IPS-20b (cell line): ENCODE measurements at regions not wholly inside any gene's neighbourhood (a gene's known extent, or its start where the extent isn't known, plus 50 kb on each side); places are given as distances from the start of the nearest gene placed in this dataset.

Experiments used
- H3K27ac ChIP-seq: one replicate; pipeline ENCODE4 v1.5.1; 2013; ENCODE audit warnings: low read length
- H3K27me3 ChIP-seq: 2 replicates; pipeline ENCODE4 v1.6.1; 2013; ENCODE audit warnings: mild to moderate bottlenecking, low read length, inconsistent platforms; ENCODE audit not compliant: insufficient read depth
- H3K36me3 ChIP-seq: 2 replicates; pipeline ENCODE4 v1.6.1; 2013; ENCODE audit warnings: low read depth, mild to moderate bottlenecking, inconsistent platforms, low read length, moderate library complexity; ENCODE audit not compliant: insufficient read depth
- H3K4me1 ChIP-seq: 2 replicates; pipeline ENCODE4 v1.6.1; 2013; ENCODE audit warnings: mild to moderate bottlenecking, control low read depth, inconsistent platforms, low read length, moderate library complexity; ENCODE audit not compliant: insufficient read depth
- H3K4me3 ChIP-seq: 2 replicates; pipeline ENCODE4 v1.5.1; 2013; ENCODE audit warnings: mild to moderate bottlenecking, low read length, inconsistent platforms
- H3K9ac ChIP-seq: 2 replicates; pipeline ENCODE4 v1.6.1; 2013; ENCODE audit warnings: low read depth, mild to moderate bottlenecking, inconsistent platforms, low read length, moderate library complexity
- H3K9me3 ChIP-seq: 2 replicates; pipeline ENCODE4 v1.6.1; 2013; ENCODE audit warnings: mild to moderate bottlenecking, low read depth, low read length, inconsistent platforms; ENCODE audit not compliant: insufficient read depth

GRCh38 chr2:16073921-16074425, 133.6 kb downstream of the MYCN start:
- Histone ChIP-seq H3K36me3 (no peaks in the 10 kb centered on the region), H3K27me3 (no peaks in the 10 kb centered on the region), H3K4me1 (peaks cover 3% of the 10 kb centered on the region; the same call in 1 of the 2 replicates), H3K9ac (no peak overlapping the region), H3K4me3 (no peak overlapping the region), H3K27ac (no peak overlapping the region), H3K9me3 (no peaks in the 10 kb centered on the region)

GRCh38 chr2:16073471-16073870, 133.1 kb downstream of the MYCN start:
- no peak overlapping the region for H3K9ac ChIP-seq
- no peak overlapping the region for H3K4me3 ChIP-seq
- H3K9me3 ChIP-seq: no peaks in the 10 kb centered on the region
- H3K36me3 ChIP-seq: no peaks in the 10 kb centered on the region
- peaks cover 3% of the 10 kb centered on the region; the same call in 1 of the 2 replicates for H3K4me1 ChIP-seq
- H3K27me3 ChIP-seq: no peaks in the 10 kb centered on the region
- no peak overlapping the region for H3K27ac ChIP-seq

- no peak overlapping the region for H3K9ac ChIP-seq
- no peak overlapping the region for H3K27ac ChIP-seq
- no peaks in the 10 kb centered on the region for H3K27me3 ChIP-seq
- H3K4me3 ChIP-seq: no peak overlapping the region
- no peaks in the 10 kb centered on the region for H3K36me3 ChIP-seq
- peaks cover 3% of the 10 kb centered on the region; the same call in 1 of the 2 replicates for H3K4me1 ChIP-seq
- H3K9me3 ChIP-seq: no peaks in the 10 kb centered on the region
Observed at GRCh38 chr2:16072638-16073290, 132.4 kb downstream of the MYCN start.

- H3K27me3 ChIP-seq: no peaks in the 10 kb centered on the region
- no peak overlapping the region for H3K4me3 ChIP-seq
- H3K4me1 ChIP-seq: peaks cover 3% of the 10 kb centered on the region; the same call in 1 of the 2 replicates
- H3K9me3 ChIP-seq: no peaks in the 10 kb centered on the region
- H3K27ac ChIP-seq: no peak overlapping the region
- no peaks in the 10 kb centered on the region for H3K36me3 ChIP-seq
- no peak overlapping the region for H3K9ac ChIP-seq
Observed at GRCh38 chr2:16071865-16072637, 131.7 kb downstream of the MYCN start.

GRCh38 chr2:16071039-16071864, 130.9 kb downstream of the MYCN start:
- Histone ChIP-seq H3K36me3 (no peaks in the 10 kb centered on the region), H3K27me3 (no peaks in the 10 kb centered on the region), H3K4me1 (peaks cover 3% of the 10 kb centered on the region; the same call in 1 of the 2 replicates), H3K4me3 (no peak overlapping the region), H3K9me3 (no peaks in the 10 kb centered on the region), H3K9ac (no peak overlapping the region), H3K27ac (no peak overlapping the region)

GRCh38 chr2:16070648-16070971, 130.3 kb downstream of the MYCN start:
- no peaks in the 10 kb centered on the region for H3K9me3 ChIP-seq
- no peak overlapping the region for H3K27ac ChIP-seq
- H3K27me3 ChIP-seq: no peaks in the 10 kb centered on the region
- H3K4me3 ChIP-seq: no peak overlapping the region
- H3K36me3 ChIP-seq: no peaks in the 10 kb centered on the region
- peaks cover 3% of the 10 kb centered on the region; the same call in 1 of the 2 replicates for H3K4me1 ChIP-seq
- H3K9ac ChIP-seq: no peak overlapping the region

GRCh38 chr2:16069933-16070647, 129.7 kb downstream of the MYCN start:
- Histone ChIP-seq H3K4me1 (peaks cover 3% of the 10 kb centered on the region; the same call in 1 of the 2 replicates), H3K27me3 (no peaks in the 10 kb centered on the region), H3K36me3 (no peaks in the 10 kb centered on the region), H3K9ac (no peak overlapping the region), H3K27ac (no peak overlapping the region), H3K4me3 (no peak overlapping the region), H3K9me3 (no peaks in the 10 kb centered on the region)

GRCh38 chr2:16069663-16069932, 129.2 kb downstream of the MYCN start:
- Histone ChIP-seq H3K36me3 (no peaks in the 10 kb centered on the region), H3K9me3 (peaks cover 5% of the 10 kb centered on the region; the same call in 1 of the 2 replicates), H3K27me3 (no peaks in the 10 kb centered on the region), H3K4me3 (no peak overlapping the region), H3K4me1 (peaks cover 3% of the 10 kb centered on the region; the same call in 1 of the 2 replicates), H3K9ac (no peak overlapping the region), H3K27ac (no peak overlapping the region)

- Histone ChIP-seq H3K36me3 (no peaks in the 10 kb centered on the region), H3K4me3 (no peak overlapping the region), H3K9ac (no peak overlapping the region), H3K4me1 (peaks cover 3% of the 10 kb centered on the region; the same call in 1 of the 2 replicates), H3K27me3 (no peaks in the 10 kb centered on the region), H3K27ac (no peak overlapping the region), H3K9me3 (peaks cover 15% of the 10 kb centered on the region)
Observed at GRCh38 chr2:16068552-16068940, 128.2 kb downstream of the MYCN start.

- Histone ChIP-seq H3K9me3 (peaks cover 20% of the 10 kb centered on the region), H3K27ac (no peak overlapping the region), H3K9ac (no peak overlapping the region)
Observed at GRCh38 chr2:16067866-16068551, 127.7 kb downstream of the MYCN start.

GRCh38 chr2:16067444-16067843, 127.1 kb downstream of the MYCN start:
- Histone ChIP-seq H3K4me3 (no peak overlapping the region), H3K36me3 (no peaks in the 10 kb centered on the region), H3K9me3 (peaks cover 26% of the 10 kb centered on the region), H3K27ac (no peak overlapping the region), H3K9ac (no peak overlapping the region), H3K27me3 (no peaks in the 10 kb centered on the region), H3K4me1 (peaks cover 3% of the 10 kb centered on the region; the same call in 1 of the 2 replicates)

More at GRCh38 chr2:16067866-16068551, 127.7 kb downstream of the MYCN start:
- Histone ChIP-seq H3K36me3 (no peaks in the 10 kb centered on the region), H3K4me3 (no peak overlapping the region), H3K27me3 (no peaks in the 10 kb centered on the region), H3K4me1 (peaks cover 3% of the 10 kb centered on the region; the same call in 1 of the 2 replicates)
